ENCODE measurements at regions not wholly inside any gene's neighbourhood (a gene's known extent, or its start where the extent isn't known, plus 50 kb on each side); places are given as distances from the start of the nearest gene placed in this dataset.

- H3K4me1 Mint-ChIP-seq = no peaks in the 10 kb centered on the region
- Histone ChIP-seq H3K36me3 (ENCODE audit: control insufficient read depth, insufficient read depth, low read length) (no peaks in the 10 kb centered on the region), H3K27me3 (ENCODE audit: control insufficient read depth, insufficient read depth, low read length) (peaks cover 2% of the 10 kb centered on the region), H3K27ac (ENCODE audit: insufficient read depth, low read length, poor library complexity, severe bottlenecking) (no peak overlapping the region), H3K4me3 (ENCODE audit: low read depth, low read length) (no peak overlapping the region), H3K9me3 (ENCODE audit: control insufficient read depth in 2 of 2, low read length in 2 of 2) (no peaks in the 10 kb centered on the region), H3K4me1 (ENCODE audit: control insufficient read depth, insufficient read depth, low read length, poor library complexity, severe bottlenecking) (no peaks in the 10 kb centered on the region)
- H3K9me3 Mint-ChIP-seq = peaks cover 0 to 2% (median 0%) of the 10 kb centered on the region in 7 donors
- DNase-seq = no peak
- H3K27ac Mint-ChIP-seq = no peak overlapping the region
- H3K4me3 Mint-ChIP-seq = no peak overlapping the region
- no peak for ATAC-seq (ENCODE audit: low read depth in 2 of 2)
- no peaks in the 10 kb centered on the region for H3K27me3 Mint-ChIP-seq
- no peaks in the 10 kb centered on the region for H3K36me3 Mint-ChIP-seq
Measured at GRCh38 chr1:230544758-230545157, 97.5 kb upstream of the COG2 start.

GRCh38 chr1:230543085-230543484, 99.2 kb upstream of the COG2 start:
- H3K27me3 Mint-ChIP-seq = no peaks in the 10 kb centered on the region
- no peaks in the 10 kb centered on the region for H3K36me3 ChIP-seq (ENCODE audit: control insufficient read depth, insufficient read depth, low read length)

GRCh38 chr1:230542681-230543080, 99.6 kb upstream of the COG2 start:
- Mint-ChIP-seq H3K9me3 (peaks cover 0 to 2% (median 0%) of the 10 kb centered on the region in 7 donors), H3K36me3 (no peaks in the 10 kb centered on the region), H3K27me3 (no peaks in the 10 kb centered on the region), H3K4me3 (no peak overlapping the region), H3K4me1 (no peaks in the 10 kb centered on the region), H3K27ac (no peak overlapping the region)
- H3K9me3 ChIP-seq (ENCODE audit: control insufficient read depth in 2 of 2, low read length in 2 of 2) = no peaks in the 10 kb centered on the region
- no peaks in the 10 kb centered on the region for H3K4me1 ChIP-seq (ENCODE audit: control insufficient read depth, insufficient read depth, low read length, poor library complexity, severe bottlenecking)
- no peaks in the 10 kb centered on the region for H3K36me3 ChIP-seq (ENCODE audit: control insufficient read depth, insufficient read depth, low read length)
- no peak overlapping the region for H3K4me3 ChIP-seq (ENCODE audit: low read depth, low read length)
- DNase-seq (no peak), ATAC-seq (ENCODE audit: low read depth in 2 of 2) (no peak)
- H3K27ac ChIP-seq (ENCODE audit: insufficient read depth, low read length, poor library complexity, severe bottlenecking) = no peak overlapping the region
- H3K27me3 ChIP-seq (ENCODE audit: control insufficient read depth, insufficient read depth, low read length) = peaks cover 2% of the 10 kb centered on the region

More at GRCh38 chr1:230543085-230543484, 99.2 kb upstream of the COG2 start:
- Histone ChIP-seq H3K4me1 (ENCODE audit: control insufficient read depth, insufficient read depth, low read length, poor library complexity, severe bottlenecking) (no peaks in the 10 kb centered on the region), H3K27me3 (ENCODE audit: control insufficient read depth, insufficient read depth, low read length) (peaks cover 2% of the 10 kb centered on the region), H3K27ac (ENCODE audit: insufficient read depth, low read length, poor library complexity, severe bottlenecking) (no peak overlapping the region), H3K9me3 (ENCODE audit: control insufficient read depth in 2 of 2, low read length in 2 of 2) (no peaks in the 10 kb centered on the region), H3K4me3 (ENCODE audit: low read depth, low read length) (no peak overlapping the region)
- no peaks in the 10 kb centered on the region for H3K36me3 Mint-ChIP-seq
- ATAC-seq (ENCODE audit: low read depth in 2 of 2) (no peak), DNase-seq (no peak)
- peaks cover 0 to 2% (median 0%) of the 10 kb centered on the region in 7 donors for H3K9me3 Mint-ChIP-seq
- no peaks in the 10 kb centered on the region for H3K4me1 Mint-ChIP-seq
- no peak overlapping the region for H3K4me3 Mint-ChIP-seq
- no peak overlapping the region for H3K27ac Mint-ChIP-seq

DNA sequence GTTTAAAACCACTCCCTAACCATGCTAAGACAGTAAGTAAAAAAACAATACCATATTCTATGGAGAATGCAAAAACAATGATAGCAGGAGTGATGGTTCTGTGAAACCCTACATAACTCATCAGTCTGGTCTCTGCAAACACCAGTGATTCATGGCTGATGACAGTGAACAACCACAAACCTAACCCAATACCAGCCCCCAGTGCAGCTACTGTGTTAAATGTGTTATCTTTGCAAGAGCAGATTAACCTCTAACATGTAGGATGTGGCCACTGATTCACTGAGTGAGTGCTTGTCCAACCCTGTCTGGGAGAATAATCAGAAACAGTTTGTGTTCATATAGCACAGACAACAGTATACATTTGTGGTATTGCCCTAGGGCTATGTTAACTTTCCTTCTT, 100.2 kb upstream of the COG2 start:
- no peaks in the 10 kb centered on the region for H3K27me3 Mint-ChIP-seq
- no peaks in the 10 kb centered on the region for H3K9me3 ChIP-seq (ENCODE audit: control insufficient read depth in 2 of 2, low read length in 2 of 2)
- H3K4me1 Mint-ChIP-seq = no peaks in the 10 kb centered on the region
- no peak overlapping the region for H3K27ac ChIP-seq (ENCODE audit: insufficient read depth, low read length, poor library complexity, severe bottlenecking)
- peaks cover 0 to 2% (median 0%) of the 10 kb centered on the region in 7 donors for H3K9me3 Mint-ChIP-seq
- H3K27ac Mint-ChIP-seq = no peak overlapping the region
- no peak overlapping the region for H3K4me3 Mint-ChIP-seq
- H3K4me3 ChIP-seq (ENCODE audit: low read depth, low read length) = no peak overlapping the region
- ATAC-seq (ENCODE audit: low read depth in 2 of 2) (no peak), DNase-seq (peak in 1 of 3 donors; percentile 3)
- no peaks in the 10 kb centered on the region for H3K4me1 ChIP-seq (ENCODE audit: control insufficient read depth, insufficient read depth, low read length, poor library complexity, severe bottlenecking)
- H3K36me3 Mint-ChIP-seq = no peaks in the 10 kb centered on the region
- no peaks in the 10 kb centered on the region for H3K36me3 ChIP-seq (ENCODE audit: control insufficient read depth, insufficient read depth, low read length)
- peaks cover under 1% of the 10 kb centered on the region for H3K27me3 ChIP-seq (ENCODE audit: control insufficient read depth, insufficient read depth, low read length)

DNA sequence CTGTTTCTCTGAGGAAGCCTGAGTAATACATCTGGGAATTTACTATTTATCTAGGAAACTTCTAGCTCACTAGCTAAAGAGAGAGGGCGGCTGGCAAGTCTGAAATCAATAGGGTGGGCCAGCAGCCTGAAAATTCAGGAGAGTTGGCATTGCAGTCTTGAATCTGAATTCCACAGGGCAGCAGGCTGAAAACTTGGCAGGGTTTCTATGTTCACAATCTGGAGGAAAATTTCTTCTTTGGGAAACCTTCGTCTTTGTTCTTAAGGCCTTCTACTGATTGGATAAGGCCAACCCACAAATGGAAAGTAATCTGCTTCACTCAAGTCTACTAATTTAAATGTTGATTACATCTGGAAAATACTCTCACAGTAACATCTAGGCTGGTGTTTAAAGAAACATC, 101.0 kb upstream of the COG2 start:
- H3K4me3 ChIP-seq (ENCODE audit: low read depth, low read length) = no peak overlapping the region
- ATAC-seq (ENCODE audit: low read depth in 2 of 2) (no peak), DNase-seq (no peak)
- Mint-ChIP-seq H3K9me3 (peaks cover 0 to 1% (median 0%) of the 10 kb centered on the region in 7 donors), H3K36me3 (no peaks in the 10 kb centered on the region), H3K27me3 (no peaks in the 10 kb centered on the region), H3K4me3 (no peak overlapping the region), H3K27ac (no peak overlapping the region), H3K4me1 (no peaks in the 10 kb centered on the region)
- no peaks in the 10 kb centered on the region for H3K9me3 ChIP-seq (ENCODE audit: control insufficient read depth in 2 of 2, low read length in 2 of 2)
- H3K4me1 ChIP-seq (ENCODE audit: control insufficient read depth, insufficient read depth, low read length, poor library complexity, severe bottlenecking) = no peaks in the 10 kb centered on the region
- H3K36me3 ChIP-seq (ENCODE audit: control insufficient read depth, insufficient read depth, low read length) = no peaks in the 10 kb centered on the region
- no peak overlapping the region for H3K27ac ChIP-seq (ENCODE audit: insufficient read depth, low read length, poor library complexity, severe bottlenecking)
- H3K27me3 ChIP-seq (ENCODE audit: control insufficient read depth, insufficient read depth, low read length) = no peaks in the 10 kb centered on the region

DNA sequence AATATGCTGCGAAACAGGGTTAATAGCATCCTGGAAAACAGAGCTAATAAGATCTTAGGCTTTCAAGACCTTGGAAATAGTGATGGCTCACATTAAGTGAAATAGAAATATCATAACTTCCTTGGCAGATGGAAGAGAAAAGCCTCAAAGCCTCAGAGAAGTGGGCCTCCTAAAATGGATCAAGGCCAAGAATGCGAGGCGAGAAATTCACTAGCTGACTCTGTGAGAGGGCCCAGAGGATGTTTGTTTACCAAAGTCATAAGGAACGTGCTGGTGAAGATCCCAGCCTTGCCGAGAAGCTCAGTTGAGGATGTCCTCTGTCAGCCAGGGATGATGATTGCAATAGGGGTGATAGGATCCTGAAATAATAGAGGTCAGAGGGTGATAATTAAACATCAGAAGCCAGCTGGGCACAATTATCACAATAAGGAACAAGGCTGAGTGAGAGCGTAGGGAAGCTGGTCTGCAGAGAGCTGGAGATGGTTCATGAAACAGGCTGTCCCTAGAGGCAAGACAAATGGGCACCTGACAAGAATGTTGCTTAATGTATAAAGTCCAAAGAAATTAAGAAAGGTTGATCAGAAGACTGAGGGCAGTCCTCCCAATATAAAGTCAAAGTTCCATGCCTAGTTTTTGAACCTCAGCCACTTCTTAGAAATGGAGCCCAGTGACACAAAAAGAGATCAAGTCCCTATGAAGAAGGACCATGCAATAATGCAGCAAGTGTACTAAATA, 101.7 kb upstream of the COG2 start:
- no peak overlapping the region for H3K27ac Mint-ChIP-seq
- H3K27me3 ChIP-seq (ENCODE audit: control insufficient read depth, insufficient read depth, low read length) = no peaks in the 10 kb centered on the region
- no peaks in the 10 kb centered on the region for H3K9me3 ChIP-seq (ENCODE audit: control insufficient read depth in 2 of 2, low read length in 2 of 2)
- no peaks in the 10 kb centered on the region for H3K36me3 ChIP-seq (ENCODE audit: control insufficient read depth, insufficient read depth, low read length)
- H3K36me3 Mint-ChIP-seq = no peaks in the 10 kb centered on the region
- H3K4me1 ChIP-seq (ENCODE audit: control insufficient read depth, insufficient read depth, low read length, poor library complexity, severe bottlenecking) = no peaks in the 10 kb centered on the region
- no peak overlapping the region for H3K4me3 Mint-ChIP-seq
- no peaks in the 10 kb centered on the region for H3K27me3 Mint-ChIP-seq
- H3K4me1 Mint-ChIP-seq = no peaks in the 10 kb centered on the region
- DNase-seq (no peak), ATAC-seq (ENCODE audit: low read depth in 2 of 2) (no peak)
- no peak overlapping the region for H3K4me3 ChIP-seq (ENCODE audit: low read depth, low read length)
- no peak overlapping the region for H3K27ac ChIP-seq (ENCODE audit: insufficient read depth, low read length, poor library complexity, severe bottlenecking)
- H3K9me3 Mint-ChIP-seq = peaks cover 0 to 1% (median 0%) of the 10 kb centered on the region in 7 donors

GRCh38 chr1:230537456-230537855, 104.8 kb upstream of the COG2 start:
- Mint-ChIP-seq H3K4me1 (no peaks in the 10 kb centered on the region), H3K27ac (no peak overlapping the region), H3K9me3 (peaks cover 0 to 15% (median 2%) of the 10 kb centered on the region in 7 donors), H3K36me3 (no peaks in the 10 kb centered on the region), H3K27me3 (no peaks in the 10 kb centered on the region), H3K4me3 (no peak overlapping the region)
- ATAC-seq (ENCODE audit: low read depth in 2 of 2) = no peak
- Histone ChIP-seq H3K4me1 (ENCODE audit: control insufficient read depth, insufficient read depth, low read length, poor library complexity, severe bottlenecking) (no peaks in the 10 kb centered on the region), H3K27me3 (ENCODE audit: control insufficient read depth, insufficient read depth, low read length) (no peaks in the 10 kb centered on the region), H3K9me3 (ENCODE audit: control insufficient read depth in 2 of 2, low read length in 2 of 2) (peaks cover 0 to 11% of the 10 kb centered on the region in 2 experiments), H3K27ac (ENCODE audit: insufficient read depth, low read length, poor library complexity, severe bottlenecking) (no peak overlapping the region), H3K4me3 (ENCODE audit: low read depth, low read length) (no peak overlapping the region), H3K36me3 (ENCODE audit: control insufficient read depth, insufficient read depth, low read length) (no peaks in the 10 kb centered on the region)
- no peak for DNase-seq

DNA sequence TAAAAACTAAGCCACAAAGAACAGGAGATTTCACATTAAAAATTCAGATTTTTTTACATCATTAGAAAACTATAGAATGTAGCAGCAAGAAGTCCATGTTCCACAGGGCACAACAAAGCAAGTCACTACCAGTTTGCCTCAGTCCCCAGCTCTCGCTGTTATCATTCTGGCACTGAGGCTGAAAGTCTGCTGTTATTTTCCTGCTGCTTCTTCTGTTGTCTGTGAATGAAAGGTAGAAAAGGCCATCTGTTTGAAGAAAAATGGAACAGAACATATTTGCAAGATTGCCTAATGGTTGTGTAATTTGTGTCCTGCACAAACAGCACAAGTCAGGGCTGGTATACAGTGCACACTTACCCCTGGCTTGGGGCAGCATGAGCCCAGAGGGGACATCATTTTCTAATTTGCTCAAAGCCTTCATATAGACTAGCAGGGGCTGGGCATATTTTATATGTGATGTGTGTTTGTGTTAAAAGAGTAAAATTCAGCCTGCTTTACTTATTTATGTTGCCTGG, 105.6 kb upstream of the COG2 start:
- no peak for DNase-seq
- no peaks in the 10 kb centered on the region for H3K4me1 Mint-ChIP-seq
- H3K4me3 Mint-ChIP-seq = no peak overlapping the region
- H3K9me3 Mint-ChIP-seq = peaks cover 0 to 15% (median 2%) of the 10 kb centered on the region in 7 donors
- H3K27ac Mint-ChIP-seq = no peak overlapping the region
- Histone ChIP-seq H3K4me1 (ENCODE audit: control insufficient read depth, insufficient read depth, low read length, poor library complexity, severe bottlenecking) (no peaks in the 10 kb centered on the region), H3K4me3 (ENCODE audit: low read depth, low read length) (no peak overlapping the region), H3K27me3 (ENCODE audit: control insufficient read depth, insufficient read depth, low read length) (no peaks in the 10 kb centered on the region), H3K36me3 (ENCODE audit: control insufficient read depth, insufficient read depth, low read length) (no peaks in the 10 kb centered on the region), H3K9me3 (ENCODE audit: control insufficient read depth in 2 of 2, low read length in 2 of 2) (peaks cover 0 to 11% of the 10 kb centered on the region in 2 experiments), H3K27ac (ENCODE audit: insufficient read depth, low read length, poor library complexity, severe bottlenecking) (no peak overlapping the region)
- no peaks in the 10 kb centered on the region for H3K36me3 Mint-ChIP-seq
- H3K27me3 Mint-ChIP-seq = no peaks in the 10 kb centered on the region
- no peak for ATAC-seq (ENCODE audit: low read depth in 2 of 2)

All from CD4-positive, CD25-positive, alpha-beta regulatory T cell (primary cell).